A673 (cell line): ENCODE measurements at regions not wholly inside any gene's neighbourhood (a gene's known extent, or its start where the extent isn't known, plus 50 kb on each side); places are given as distances from the start of the nearest gene placed in this dataset.

ENCODE experiments used
- CTCF ChIP-seq: fragments of 300-800, 200-600 bp; sonication (generic); conservative IDR thresholded peaks from 2 replicates; pipeline ENCODE4 v1.5.1; 2017; ENCODE audit warnings: low read depth, mild to moderate bottlenecking, antibody characterized with exemption, low read length, moderate library complexity, mixed read lengths
- EZH2 ChIP-seq: fragments of 200-600 bp; sonication (generic); IDR thresholded peaks from 2 replicates; pipeline ENCODE4 v1.6.1; 2017; ENCODE audit warnings: borderline replicate concordance, low read depth, mild to moderate bottlenecking, mixed read lengths, antibody characterized with exemption, low read length; ENCODE audit not compliant: poor library complexity, severe bottlenecking

- TF ChIP-seq CTCF: no peak
- no peak for TF ChIP-seq EZH2
These were observed 232.0 kb upstream of the GSE1 start for GRCh38 chr16:85380905-85381737.
